ENCODE measurements at regions not wholly inside any gene's neighbourhood (a gene's known extent, or its start where the extent isn't known, plus 50 kb on each side); places are given as distances from the start of the nearest gene placed in this dataset.
A peak's percentile ranks its signal among the peaks of the same experiment; 100 is the strongest.

DNA sequence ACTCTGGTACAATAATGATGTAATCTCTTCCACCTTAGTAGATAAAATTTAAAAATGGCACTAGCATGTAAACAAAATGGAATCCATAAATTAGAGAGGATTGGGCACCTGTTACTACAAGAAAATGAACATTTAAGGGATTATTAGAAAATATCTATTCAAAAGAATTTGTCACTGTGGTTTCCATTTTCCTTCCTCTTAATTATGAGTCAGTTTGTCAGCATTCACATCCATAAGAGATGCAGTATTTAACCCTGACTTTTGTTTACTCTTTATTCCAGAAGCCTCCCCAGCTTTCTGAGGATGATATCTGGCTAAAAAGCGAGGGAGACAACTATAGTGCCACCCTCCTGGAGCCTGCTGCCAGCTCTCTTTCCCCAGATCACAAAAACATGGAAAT lies 72.1 kb downstream of the C9orf152 start:
- WGBS (ENCODE audit: insufficient coverage), result no CpG with 5 or more reads among the region's 1 CpG
- Histone ChIP-seq H3K27me3 (ENCODE audit: control insufficient read depth, insufficient read depth, low read length) (no peaks in the 10 kb centered on the region), H3K4me1 (ENCODE audit: control insufficient read depth, insufficient read depth, low read length) (no peaks in the 10 kb centered on the region), H3K4me3 (ENCODE audit: low read depth, low read length) (no peak overlapping the region), H3K27ac (ENCODE audit: low read depth, low read length) (no peak overlapping the region), H3K36me3 (ENCODE audit: control insufficient read depth, insufficient read depth, low read length) (peaks cover 19% of the 10 kb centered on the region), H3K9me3 (ENCODE audit: control insufficient read depth, insufficient read depth, low read length) (no peaks in the 10 kb centered on the region)
- DNase-seq (ENCODE audit: low read depth in 4 of 6, low spot score in 6 of 6), result no peak

DNA sequence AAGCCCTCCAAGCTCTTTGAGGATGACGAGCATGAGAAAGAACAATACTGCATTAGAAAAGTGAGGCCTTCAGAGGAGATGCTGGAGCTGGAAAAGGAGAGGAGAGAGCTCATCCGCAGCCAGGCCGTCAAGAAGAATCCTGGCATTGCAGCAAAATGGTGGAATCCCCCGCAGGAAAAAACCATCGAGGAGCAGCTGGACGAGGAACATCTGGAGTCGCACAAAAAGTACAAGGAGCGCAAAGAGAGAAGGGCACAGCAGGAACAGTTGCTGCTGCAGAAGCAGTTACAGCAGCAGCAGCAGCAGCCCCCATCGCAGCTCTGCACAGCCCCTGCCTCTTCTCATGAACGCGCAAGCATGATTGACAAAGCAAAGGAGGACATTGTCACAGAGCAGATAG lies 71.2 kb downstream of the C9orf152 start:
- 79% methylated on average over 11 of the region's 11 CpGs for WGBS (ENCODE audit: insufficient coverage)
- H3K27ac ChIP-seq (ENCODE audit: low read depth, low read length), result no peak overlapping the region
- no peaks in the 10 kb centered on the region for H3K4me1 ChIP-seq (ENCODE audit: control insufficient read depth, insufficient read depth, low read length)
- peaks cover 19% of the 10 kb centered on the region for H3K36me3 ChIP-seq (ENCODE audit: control insufficient read depth, insufficient read depth, low read length)
- DNase-seq (ENCODE audit: low read depth in 4 of 6, low spot score in 6 of 6), result peak in 1 of 6 donors; percentile 55
- H3K4me3 ChIP-seq (ENCODE audit: low read depth, low read length), result no peak overlapping the region
- H3K27me3 ChIP-seq (ENCODE audit: control insufficient read depth, insufficient read depth, low read length), result no peaks in the 10 kb centered on the region
- no peaks in the 10 kb centered on the region for H3K9me3 ChIP-seq (ENCODE audit: control insufficient read depth, insufficient read depth, low read length)

DNA sequence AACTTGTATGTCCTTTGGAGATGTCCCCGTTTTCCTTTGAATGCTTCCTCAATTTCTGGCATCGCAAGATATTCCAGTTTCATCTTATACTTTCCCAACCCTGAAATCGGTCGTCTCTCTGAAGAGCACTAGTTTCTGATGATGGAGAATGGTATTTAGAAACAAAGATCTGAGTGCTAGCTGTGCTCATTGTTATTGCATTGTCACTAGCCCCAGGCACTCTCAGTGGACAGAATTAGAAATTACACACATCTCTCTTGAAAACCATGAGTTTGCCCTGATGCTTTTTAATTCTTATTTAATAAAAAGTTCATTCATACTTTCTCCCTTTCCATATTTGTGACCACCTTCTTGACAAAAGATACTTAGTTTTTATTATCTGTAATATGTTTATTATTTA lies 67.7 kb downstream of the C9orf152 start:
- H3K9me3 ChIP-seq (ENCODE audit: control insufficient read depth, insufficient read depth, low read length), result no peaks in the 10 kb centered on the region
- peaks cover 19% of the 10 kb centered on the region for H3K36me3 ChIP-seq (ENCODE audit: control insufficient read depth, insufficient read depth, low read length)
- no CpG with 5 or more reads among the region's 4 CpGs for WGBS (ENCODE audit: insufficient coverage)
- H3K27me3 ChIP-seq (ENCODE audit: control insufficient read depth, insufficient read depth, low read length), result no peaks in the 10 kb centered on the region
- no peak for DNase-seq (ENCODE audit: low read depth in 4 of 6, low spot score in 6 of 6)
- no peak overlapping the region for H3K27ac ChIP-seq (ENCODE audit: low read depth, low read length)
- no peak overlapping the region for H3K4me3 ChIP-seq (ENCODE audit: low read depth, low read length)
- no peaks in the 10 kb centered on the region for H3K4me1 ChIP-seq (ENCODE audit: control insufficient read depth, insufficient read depth, low read length)

DNA sequence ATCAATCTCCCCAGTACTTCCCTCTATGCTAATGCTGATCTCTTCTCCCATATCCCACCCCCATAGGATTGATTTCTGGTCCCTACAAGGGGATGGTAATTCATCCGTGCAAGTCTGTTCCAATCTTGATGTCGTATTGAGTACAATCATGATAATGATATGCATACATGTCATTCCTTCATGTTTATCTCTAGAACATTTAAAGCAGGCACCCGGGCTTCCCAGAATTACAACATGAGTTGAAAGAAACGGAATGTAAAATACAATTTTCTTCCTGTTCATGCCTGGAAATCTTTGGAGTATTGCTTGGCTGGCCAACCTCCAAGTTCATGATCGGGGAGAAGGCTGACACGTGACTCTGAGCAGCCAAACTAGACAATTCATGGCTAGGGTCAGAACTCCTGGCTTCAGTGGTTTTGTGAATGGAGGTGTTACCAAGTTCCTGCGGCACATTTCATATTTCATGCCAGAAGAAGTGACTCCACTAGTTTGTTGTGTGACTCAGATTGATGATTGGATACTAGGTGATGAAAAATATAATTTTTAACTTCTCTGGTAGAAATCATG lies 66.6 kb downstream of the C9orf152 start:
- no peaks in the 10 kb centered on the region for H3K27me3 ChIP-seq (ENCODE audit: control insufficient read depth, insufficient read depth, low read length)
- no peaks in the 10 kb centered on the region for H3K9me3 ChIP-seq (ENCODE audit: control insufficient read depth, insufficient read depth, low read length)
- peaks cover 18% of the 10 kb centered on the region for H3K36me3 ChIP-seq (ENCODE audit: control insufficient read depth, insufficient read depth, low read length)
- DNase-seq (ENCODE audit: low read depth in 4 of 6, low spot score in 6 of 6), result no peak
- H3K4me3 ChIP-seq (ENCODE audit: low read depth, low read length), result no peak overlapping the region
- no peaks in the 10 kb centered on the region for H3K4me1 ChIP-seq (ENCODE audit: control insufficient read depth, insufficient read depth, low read length)
- 56% methylated on average over 4 of the region's 7 CpGs for WGBS (ENCODE audit: insufficient coverage)
- no peak overlapping the region for H3K27ac ChIP-seq (ENCODE audit: low read depth, low read length)

DNA sequence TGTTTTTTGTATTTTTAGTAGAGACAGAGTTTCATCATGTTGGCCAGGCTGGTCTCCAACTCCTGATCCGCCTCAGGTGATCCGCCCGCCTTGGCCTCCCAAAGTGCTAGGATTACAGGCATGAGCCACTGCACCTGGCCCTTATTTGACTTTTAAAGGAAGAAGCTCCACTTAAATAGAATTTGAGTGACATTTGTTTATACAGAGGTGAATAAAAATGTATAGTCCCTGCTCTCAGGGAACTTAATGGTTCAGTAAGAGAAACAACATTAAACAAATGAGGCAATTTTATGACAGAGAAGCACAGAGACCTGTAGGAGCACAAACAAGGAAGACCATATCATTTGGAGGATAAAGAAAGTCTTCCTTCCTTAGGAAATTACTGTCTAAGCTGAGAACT lies 65.7 kb downstream of the C9orf152 start:
- no peaks in the 10 kb centered on the region for H3K9me3 ChIP-seq (ENCODE audit: control insufficient read depth, insufficient read depth, low read length)
- 81% methylated on average over 3 of the region's 3 CpGs for WGBS (ENCODE audit: insufficient coverage)
- peaks cover 9% of the 10 kb centered on the region for H3K36me3 ChIP-seq (ENCODE audit: control insufficient read depth, insufficient read depth, low read length)
- no peak for DNase-seq (ENCODE audit: low read depth in 4 of 6, low spot score in 6 of 6)
- H3K27ac ChIP-seq (ENCODE audit: low read depth, low read length), result no peak overlapping the region
- no peaks in the 10 kb centered on the region for H3K27me3 ChIP-seq (ENCODE audit: control insufficient read depth, insufficient read depth, low read length)
- no peak overlapping the region for H3K4me3 ChIP-seq (ENCODE audit: low read depth, low read length)
- no peaks in the 10 kb centered on the region for H3K4me1 ChIP-seq (ENCODE audit: control insufficient read depth, insufficient read depth, low read length)

DNA sequence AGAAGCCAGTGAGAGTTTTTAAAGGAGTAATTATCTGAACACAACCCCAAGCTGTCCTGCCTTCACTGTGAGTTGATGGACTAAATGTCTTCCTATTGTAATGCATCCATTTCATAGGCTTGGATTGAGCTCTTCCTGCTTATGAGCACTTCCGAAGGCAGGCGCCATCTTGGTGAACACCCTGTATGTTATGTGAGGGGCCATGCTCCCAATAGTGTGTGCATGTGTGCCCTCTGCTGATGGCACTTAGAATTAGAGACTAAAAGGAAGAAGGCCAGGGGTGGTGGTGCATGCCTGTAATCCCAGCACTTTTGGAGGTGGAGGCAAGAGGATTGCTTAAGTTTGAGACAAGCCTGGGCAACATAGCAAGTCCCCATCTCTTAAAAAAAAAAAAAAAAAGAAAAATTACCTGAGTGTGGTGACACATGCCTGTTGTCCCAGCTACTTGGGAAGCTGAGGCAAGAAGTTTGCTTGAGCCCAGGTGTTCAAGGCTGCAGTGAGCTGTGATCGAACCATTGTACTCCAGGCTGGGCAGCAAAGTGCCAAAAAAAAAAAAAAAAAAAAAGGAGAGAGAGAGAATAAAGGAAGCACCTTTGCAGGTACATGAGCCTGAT lies 65.0 kb downstream of the C9orf152 start:
- Histone ChIP-seq H3K27ac (ENCODE audit: low read depth, low read length) (no peak overlapping the region), H3K9me3 (ENCODE audit: control insufficient read depth, insufficient read depth, low read length) (no peaks in the 10 kb centered on the region), H3K4me3 (ENCODE audit: low read depth, low read length) (no peak overlapping the region), H3K4me1 (ENCODE audit: control insufficient read depth, insufficient read depth, low read length) (no peaks in the 10 kb centered on the region), H3K36me3 (ENCODE audit: control insufficient read depth, insufficient read depth, low read length) (peaks cover 3% of the 10 kb centered on the region), H3K27me3 (ENCODE audit: control insufficient read depth, insufficient read depth, low read length) (no peaks in the 10 kb centered on the region)
- 100% methylated on average over 2 of the region's 3 CpGs for WGBS (ENCODE audit: insufficient coverage)
- no peak for DNase-seq (ENCODE audit: low read depth in 4 of 6, low spot score in 6 of 6)

DNA sequence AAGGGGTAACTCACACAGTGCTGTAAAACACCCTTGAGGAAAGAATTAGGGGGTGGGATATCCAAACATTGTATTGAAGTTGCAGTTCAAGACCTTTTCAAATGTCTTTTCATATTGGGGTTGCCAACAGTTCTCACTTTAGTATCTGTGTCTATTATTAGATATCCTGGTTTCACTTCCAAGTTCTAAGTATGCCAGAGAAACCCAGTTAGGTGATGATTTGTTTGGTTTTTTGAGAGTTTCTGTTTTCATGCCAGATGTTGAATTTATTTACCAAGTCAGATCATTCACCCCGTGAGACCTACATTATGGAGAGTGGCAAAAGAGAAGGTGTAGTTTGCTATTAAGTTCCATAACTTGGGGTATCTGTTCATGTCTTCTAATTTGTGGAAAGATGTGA lies 64.5 kb downstream of the C9orf152 start:
- no peaks in the 10 kb centered on the region for H3K27me3 ChIP-seq (ENCODE audit: control insufficient read depth, insufficient read depth, low read length)
- H3K4me1 ChIP-seq (ENCODE audit: control insufficient read depth, insufficient read depth, low read length), result no peaks in the 10 kb centered on the region
- H3K27ac ChIP-seq (ENCODE audit: low read depth, low read length), result no peak overlapping the region
- DNase-seq (ENCODE audit: low read depth in 4 of 6, low spot score in 6 of 6), result no peak
- H3K36me3 ChIP-seq (ENCODE audit: control insufficient read depth, insufficient read depth, low read length), result no peaks in the 10 kb centered on the region
- no CpG with 5 or more reads among the region's 1 CpG for WGBS (ENCODE audit: insufficient coverage)
- no peaks in the 10 kb centered on the region for H3K9me3 ChIP-seq (ENCODE audit: control insufficient read depth, insufficient read depth, low read length)
- no peak overlapping the region for H3K4me3 ChIP-seq (ENCODE audit: low read depth, low read length)

DNA sequence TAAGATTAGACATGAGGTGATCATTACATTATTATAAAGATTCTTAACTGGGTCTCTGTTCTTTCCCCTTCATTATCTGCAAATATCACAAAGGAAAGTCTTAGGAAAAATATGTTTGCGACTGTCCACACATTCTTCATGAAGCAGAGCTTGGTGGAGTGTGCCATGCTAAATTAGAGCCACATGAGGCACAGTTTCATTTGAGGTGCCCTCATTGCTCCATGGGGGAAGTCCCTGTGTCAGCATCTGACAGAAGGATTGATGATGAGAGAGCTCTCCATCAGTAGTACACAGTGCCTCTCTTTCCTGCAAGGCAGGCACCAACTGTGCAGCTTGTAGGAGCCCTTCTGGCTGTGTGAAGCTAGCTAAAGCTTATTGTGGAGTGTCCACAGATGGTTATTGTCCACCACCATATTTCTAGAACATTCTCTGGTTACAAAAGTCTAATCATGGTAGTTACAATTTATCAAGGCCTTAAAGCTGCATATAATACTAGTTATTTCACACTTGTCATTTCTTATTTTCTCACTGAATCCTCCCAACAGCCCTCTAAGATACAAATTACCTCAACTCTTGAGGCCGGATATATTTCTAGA lies 63.9 kb downstream of the C9orf152 start:
- H3K9me3 ChIP-seq (ENCODE audit: control insufficient read depth, insufficient read depth, low read length), result no peaks in the 10 kb centered on the region
- H3K36me3 ChIP-seq (ENCODE audit: control insufficient read depth, insufficient read depth, low read length), result no peaks in the 10 kb centered on the region
- DNase-seq (ENCODE audit: low read depth in 4 of 6, low spot score in 6 of 6), result peak in 1 of 6 donors; percentile 20
- H3K27me3 ChIP-seq (ENCODE audit: control insufficient read depth, insufficient read depth, low read length), result no peaks in the 10 kb centered on the region
- WGBS (ENCODE audit: insufficient coverage), result no CpG with 5 or more reads among the region's 2 CpGs
- no peak overlapping the region for H3K4me3 ChIP-seq (ENCODE audit: low read depth, low read length)
- H3K4me1 ChIP-seq (ENCODE audit: control insufficient read depth, insufficient read depth, low read length), result no peaks in the 10 kb centered on the region
- H3K27ac ChIP-seq (ENCODE audit: low read depth, low read length), result no peak overlapping the region

DNA sequence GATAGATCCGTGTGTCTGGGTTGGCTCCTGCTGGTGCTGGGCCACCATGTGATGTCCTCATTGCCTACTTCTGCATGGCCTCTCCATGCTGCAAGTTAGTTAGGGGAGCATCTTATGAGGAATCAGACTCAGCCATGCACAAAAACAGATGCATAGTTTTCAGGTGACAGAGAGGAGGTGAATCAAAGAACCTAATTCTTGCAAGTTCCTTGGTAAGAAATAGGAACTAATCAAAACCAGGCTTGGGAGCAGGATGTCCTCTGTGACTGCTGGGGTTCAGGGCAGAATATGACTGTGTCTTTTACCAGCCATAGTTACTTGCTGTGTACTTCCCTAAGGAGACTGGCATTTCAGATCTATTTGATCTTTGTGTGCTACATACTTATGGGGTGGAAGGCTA lies 61.6 kb downstream of the C9orf152 start:
- DNase-seq (ENCODE audit: low read depth in 4 of 6, low spot score in 6 of 6), result no peak
- H3K27ac ChIP-seq (ENCODE audit: low read depth, low read length), result no peak overlapping the region
- 83% methylated on average over 1 of the region's 1 CpG for WGBS (ENCODE audit: insufficient coverage)
- no peak overlapping the region for H3K4me3 ChIP-seq (ENCODE audit: low read depth, low read length)
- H3K4me1 ChIP-seq (ENCODE audit: control insufficient read depth, insufficient read depth, low read length), result no peaks in the 10 kb centered on the region
- H3K9me3 ChIP-seq (ENCODE audit: control insufficient read depth, insufficient read depth, low read length), result no peaks in the 10 kb centered on the region
- no peaks in the 10 kb centered on the region for H3K27me3 ChIP-seq (ENCODE audit: control insufficient read depth, insufficient read depth, low read length)
- no peaks in the 10 kb centered on the region for H3K36me3 ChIP-seq (ENCODE audit: control insufficient read depth, insufficient read depth, low read length)

DNA sequence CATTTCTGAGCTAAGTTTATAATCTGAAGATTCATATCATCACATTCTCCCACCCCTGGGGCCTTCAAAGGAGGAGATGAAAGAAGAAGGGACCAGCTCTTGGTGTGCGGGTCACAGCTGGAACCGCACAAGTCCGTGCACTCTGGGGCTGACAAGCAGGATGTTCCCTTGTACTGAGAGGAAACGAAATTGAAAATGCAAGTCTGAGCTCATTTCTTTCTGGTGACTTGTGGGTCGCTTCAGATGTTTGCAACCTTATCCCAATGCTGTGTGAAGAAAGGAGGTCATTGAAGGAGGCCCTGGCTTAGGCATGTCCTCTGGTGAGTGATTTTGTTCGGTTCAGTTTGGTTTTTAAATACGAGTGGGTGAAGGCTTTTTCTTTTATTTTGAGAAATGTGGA lies 59.6 kb downstream of the C9orf152 start:
- Histone ChIP-seq H3K4me3 (ENCODE audit: low read depth, low read length) (no peak overlapping the region), H3K36me3 (ENCODE audit: control insufficient read depth, insufficient read depth, low read length) (no peaks in the 10 kb centered on the region), H3K27ac (ENCODE audit: low read depth, low read length) (peak overlapping the region; percentile 48), H3K27me3 (ENCODE audit: control insufficient read depth, insufficient read depth, low read length) (no peaks in the 10 kb centered on the region), H3K9me3 (ENCODE audit: control insufficient read depth, insufficient read depth, low read length) (no peaks in the 10 kb centered on the region), H3K4me1 (ENCODE audit: control insufficient read depth, insufficient read depth, low read length) (no peaks in the 10 kb centered on the region)
- 88% methylated on average over 5 of the region's 7 CpGs for WGBS (ENCODE audit: insufficient coverage)
- no peak for DNase-seq (ENCODE audit: low read depth in 4 of 6, low spot score in 6 of 6)

Data from spinal cord (tissue), 9 donors.